ENCODE measurements at regions not wholly inside any gene's neighbourhood (a gene's known extent, or its start where the extent isn't known, plus 50 kb on each side); places are given as distances from the start of the nearest gene placed in this dataset.

DNA sequence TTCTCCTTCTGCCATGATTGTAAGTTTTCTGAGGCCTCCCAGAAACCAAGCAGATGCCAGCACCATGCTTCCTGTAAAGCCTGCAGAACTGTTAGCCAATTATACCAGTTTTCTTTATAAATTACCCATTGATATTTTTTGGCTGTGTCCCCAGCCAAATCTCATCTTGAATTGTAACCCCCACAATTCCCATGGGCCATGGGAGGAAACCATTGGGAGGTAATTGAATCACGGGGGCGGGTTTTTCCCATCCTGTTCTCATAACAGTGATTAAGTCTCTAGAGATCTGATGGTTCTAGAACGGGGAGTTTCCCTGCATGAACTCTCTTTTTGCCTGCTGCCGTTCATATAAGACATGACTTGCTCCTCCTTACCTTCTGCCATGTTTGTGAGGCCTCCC lies 788.5 kb downstream of the C6orf118 start:
- Histone ChIP-seq H3K27me3 (ENCODE audit: control insufficient read depth, insufficient read depth, low read length) (no peaks in the 10 kb centered on the region), H3K36me3 (ENCODE audit: control insufficient read depth, insufficient read depth, low read length) (no peaks in the 10 kb centered on the region), H4K5ac (ENCODE audit: low read depth, low read length) (no peak overlapping the region), H3K4me3 (ENCODE audit: insufficient read depth, low read depth, low read length) (no peak overlapping the region), H4K20me1 (ENCODE audit: insufficient read depth, low read length) (no peaks in the 10 kb centered on the region), H2AFZ (replicated peaks; ENCODE audit: low read length, poor library complexity) (no peak overlapping the region), H2BK120ac (ENCODE audit: low read depth, low read length) (no peak overlapping the region), H4K8ac (ENCODE audit: low read depth in 2 of 2, low read length in 2 of 2) (no peak overlapping the region), H3K79me1 (ENCODE audit: low read depth in 1 of 2, low read length in 2 of 2) (no peaks in the 10 kb centered on the region), H2BK20ac (ENCODE audit: low read depth, low read length) (no peak overlapping the region), H2AK9ac (replicated peaks; ENCODE audit: low read depth, low read length, poor library complexity) (no peak overlapping the region), H3K14ac (replicated peaks; ENCODE audit: low read depth, low read length) (no peak overlapping the region), H3K4ac (ENCODE audit: low read depth, low read length) (no peak overlapping the region), H3K9ac (ENCODE audit: low read depth, low read length) (no peak overlapping the region), H2AK5ac (ENCODE audit: low read depth, low read length) (no peak overlapping the region), H3K9me3 (ENCODE audit: control insufficient read depth, insufficient read depth, low read length) (peaks cover 13% of the 10 kb centered on the region; the same call in 1 of the 2 replicates), H3K9me1 (ENCODE audit: insufficient read depth, low read length) (no peaks in the 10 kb centered on the region), H2BK15ac (ENCODE audit: low read depth, low read length) (no peak overlapping the region), H3K4me1 (ENCODE audit: control insufficient read depth, insufficient read depth, low read length) (no peaks in the 10 kb centered on the region), H3K27ac (ENCODE audit: insufficient read depth, low read length) (no peak overlapping the region), H3K18ac (ENCODE audit: low read depth, low read length) (no peak overlapping the region), H3K23ac (ENCODE audit: low read depth, low read length) (no peak overlapping the region), H3K4me2 (ENCODE audit: low read depth, low read length) (no peak overlapping the region), H4K91ac (ENCODE audit: insufficient read depth, low read depth, low read length) (no peak overlapping the region), H2BK5ac (ENCODE audit: low read depth, low read length, poor library complexity, severe bottlenecking) (no peak overlapping the region), H3K56ac (ENCODE audit: extremely low read depth, insufficient read depth, low read length) (no peak overlapping the region)
- BruUV-seq (replicated peaks): no TSS peak
- DNase-seq (no peak), ATAC-seq (ENCODE audit: low read depth) (no peak)
- in situ Hi-C loops (cut with MboI; ENCODE audit: low sequenced_read_pairs): no loop called here
- POLR2A ChIA-PET (ENCODE audit: unreplicated experiment): no interaction called here
- dilution Hi-C loops (cut with HindIII; ENCODE audit: low sequenced_read_pairs, unreplicated experiment): no loop called here
- no CpG with 5 or more reads among the region's 4 CpGs for WGBS, 2 experiments (ENCODE audit: extremely low coverage in 2 of 2, insufficient read length in 1 of 2)
- CTCF ChIA-PET: no interaction called here
- TF ChIP-seq SMC3 (IDR thresholded peaks at IDR 0.05; ENCODE audit: low read depth, low read length) (no peak), NFE2L2 (IDR thresholded peaks at IDR 0.05; ENCODE audit: low read depth, low read length) (no peak), RAD21 (IDR thresholded peaks at IDR 0.05; ENCODE audit: low read length) (no peak)
- intact Hi-C loops (cut with micrococcal nuclease): no loop called here

Data from IMR-90 (cell line).